A204.1 (cell line): ENCODE measurements at regions not wholly inside any gene's neighbourhood (a gene's known extent, or its start where the extent isn't known, plus 50 kb on each side); places are given as distances from the start of the nearest gene placed in this dataset.

Experiments used
- FAIRE-seq: peaks from 2 replicates; lab custom pipeline; 2012; peaks lifted over from hg19 to GRCh38; lab: Jason Lieb, UNC

DNA sequence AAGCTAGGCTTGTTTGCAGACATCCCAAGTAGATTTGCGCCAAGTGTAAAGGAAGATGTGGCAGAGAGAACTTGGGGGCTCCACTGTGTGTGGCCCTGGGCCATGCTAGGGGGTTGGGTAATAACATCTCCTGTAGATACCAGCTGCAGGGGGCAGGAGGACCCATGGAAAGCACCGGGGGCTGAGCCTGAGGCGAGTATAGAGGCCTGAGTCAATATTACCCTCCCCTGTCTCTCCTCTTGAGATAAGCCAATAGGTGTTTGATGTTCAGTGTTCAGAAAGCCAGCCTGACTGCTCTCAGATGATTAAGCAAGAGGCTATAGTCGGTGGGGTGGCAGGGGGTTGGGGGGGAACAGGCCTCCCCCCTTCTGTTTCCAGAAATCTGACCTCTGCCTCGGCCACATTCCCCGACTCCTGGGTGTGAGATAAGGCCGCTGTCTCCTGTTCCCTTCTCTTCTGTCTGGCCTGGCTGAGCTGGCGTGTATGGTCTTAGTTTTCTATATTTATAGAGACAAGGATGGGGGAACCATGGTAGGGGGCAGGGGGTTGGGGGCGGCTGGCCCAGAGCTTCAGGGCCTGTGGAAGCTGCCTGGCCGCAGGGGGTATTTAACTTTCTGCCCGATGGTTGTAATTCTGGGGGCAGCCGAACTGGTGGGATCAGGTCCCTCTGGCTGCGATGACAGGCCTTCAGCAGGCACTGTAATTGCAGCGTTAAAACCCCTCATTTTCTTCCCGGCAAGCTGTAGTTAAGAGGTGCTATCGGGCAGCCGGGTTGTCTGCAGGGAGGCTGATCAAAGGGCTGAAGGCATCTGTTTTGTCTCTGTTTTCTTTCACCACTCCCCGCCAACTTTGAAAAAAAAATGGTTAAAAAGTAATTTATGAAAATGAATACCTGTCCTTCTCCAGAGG lies 292.0 kb downstream of the NSG2 start:
- no peak for FAIRE-seq

DNA sequence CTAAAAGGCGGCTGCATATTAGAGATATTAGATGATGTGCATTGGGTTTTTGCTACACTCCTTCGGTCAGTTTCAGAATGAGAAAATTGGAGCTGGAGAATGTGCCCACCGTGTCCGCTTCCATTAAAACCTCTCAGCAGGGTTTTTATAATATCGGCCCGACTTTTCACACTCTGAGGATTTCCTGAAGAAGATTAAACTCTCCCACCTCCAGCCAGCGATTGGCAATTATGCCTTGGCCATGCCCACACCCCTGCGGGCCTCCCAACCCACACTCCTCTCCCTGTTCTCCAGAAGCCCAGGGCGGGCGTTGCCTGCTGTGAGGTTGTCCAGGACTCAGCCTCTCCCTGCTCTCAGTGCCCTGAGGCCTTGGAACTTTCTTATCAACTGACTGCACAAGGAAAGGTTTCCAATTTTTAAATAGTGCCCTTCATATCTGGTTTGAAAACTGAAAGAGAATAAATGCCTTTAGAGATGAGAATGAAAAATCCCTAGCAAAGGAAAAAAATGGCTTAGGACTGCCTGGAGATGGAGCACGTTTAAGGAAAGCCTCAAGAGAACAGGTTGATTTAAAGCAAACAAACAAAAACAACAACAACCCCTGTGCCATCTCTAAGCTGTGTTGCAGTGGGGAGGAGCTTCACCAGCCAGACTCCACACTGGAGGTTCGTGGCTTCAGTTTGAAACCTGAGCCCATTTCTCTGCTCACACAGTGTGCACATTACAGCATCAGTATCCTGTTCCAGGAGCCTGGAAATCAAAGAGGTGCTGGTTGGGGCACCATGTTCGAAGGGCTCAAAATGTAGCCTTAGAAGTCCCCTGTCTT lies 292.9 kb downstream of the NSG2 start:
- FAIRE-seq = no peak

DNA sequence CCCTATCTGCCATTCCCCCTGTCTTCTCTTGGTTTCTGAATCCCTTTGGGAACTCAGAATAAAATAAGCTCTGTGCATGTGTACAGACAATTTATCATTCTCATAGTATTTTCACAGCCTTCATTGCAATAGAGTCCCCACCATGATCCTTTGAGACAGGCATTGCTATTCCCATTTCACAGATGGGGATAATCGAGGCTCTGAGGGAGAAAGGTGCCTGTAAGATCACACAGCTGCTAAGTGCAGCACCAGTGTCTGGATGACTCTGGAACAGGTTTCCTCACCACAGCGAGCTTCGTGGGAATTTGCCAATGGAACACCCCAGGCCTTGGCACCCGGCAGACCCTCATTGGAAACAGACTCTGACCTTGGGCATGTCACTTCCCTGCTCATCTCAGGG lies 293.6 kb downstream of the NSG2 start:
- no peak for FAIRE-seq

DNA sequence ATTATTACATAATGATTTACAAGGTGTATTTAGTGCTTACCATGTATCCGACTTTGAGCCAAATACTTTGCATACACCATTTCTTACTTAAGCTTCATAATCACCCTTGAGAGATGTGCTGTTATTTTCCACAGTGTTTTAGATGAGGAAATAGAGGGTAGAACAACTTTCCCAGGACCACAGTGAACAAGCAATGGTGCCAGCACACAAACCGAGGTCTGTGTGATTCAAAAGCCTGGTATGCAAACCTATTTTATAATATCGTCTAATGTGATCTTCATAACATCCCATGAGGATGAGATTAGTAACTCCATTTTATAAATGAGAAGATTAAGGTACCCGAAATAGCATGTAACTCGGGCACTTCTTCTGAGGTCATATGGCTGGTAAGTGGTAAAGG lies 294.7 kb downstream of the NSG2 start:
- FAIRE-seq = no peak

DNA sequence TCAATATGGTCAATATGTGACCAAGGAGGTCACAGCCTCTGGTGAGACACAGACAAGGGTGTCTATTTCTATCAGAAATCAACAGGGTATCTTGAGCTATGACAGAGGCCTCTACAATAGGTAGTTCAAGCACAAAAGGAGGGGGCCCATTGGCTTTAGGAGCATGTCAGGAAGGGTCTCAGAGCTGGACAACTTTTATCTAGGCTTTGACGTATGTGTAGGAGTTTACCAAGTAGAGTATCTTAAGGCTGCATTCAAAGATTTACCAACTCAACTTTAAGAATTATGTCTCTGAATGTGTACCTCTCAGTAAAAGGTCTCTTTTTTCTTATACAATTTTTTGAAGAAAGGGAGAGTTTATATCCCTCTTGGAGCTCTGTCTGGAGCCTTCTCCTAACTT lies 297.2 kb downstream of the NSG2 start:
- FAIRE-seq = no peak

DNA sequence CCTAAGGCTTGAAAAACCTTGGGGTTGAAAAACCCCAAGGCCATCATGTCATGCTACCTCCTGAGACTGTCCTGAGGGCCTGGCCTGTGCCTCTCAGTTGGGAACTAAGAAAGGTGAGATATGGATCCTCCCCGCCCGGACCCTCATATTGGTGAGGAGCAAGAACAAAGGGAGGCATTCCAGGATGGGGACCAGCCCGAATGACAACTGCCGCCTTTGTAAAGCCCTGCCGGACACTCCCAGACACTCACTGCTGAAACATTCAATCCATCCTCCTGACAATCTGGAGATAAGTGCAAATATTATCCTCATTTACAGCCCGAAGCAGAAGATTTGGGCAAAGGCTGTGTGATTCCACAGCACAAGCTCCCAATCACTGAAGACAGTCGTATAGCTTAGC lies 298.3 kb downstream of the NSG2 start:
- no peak for FAIRE-seq

DNA sequence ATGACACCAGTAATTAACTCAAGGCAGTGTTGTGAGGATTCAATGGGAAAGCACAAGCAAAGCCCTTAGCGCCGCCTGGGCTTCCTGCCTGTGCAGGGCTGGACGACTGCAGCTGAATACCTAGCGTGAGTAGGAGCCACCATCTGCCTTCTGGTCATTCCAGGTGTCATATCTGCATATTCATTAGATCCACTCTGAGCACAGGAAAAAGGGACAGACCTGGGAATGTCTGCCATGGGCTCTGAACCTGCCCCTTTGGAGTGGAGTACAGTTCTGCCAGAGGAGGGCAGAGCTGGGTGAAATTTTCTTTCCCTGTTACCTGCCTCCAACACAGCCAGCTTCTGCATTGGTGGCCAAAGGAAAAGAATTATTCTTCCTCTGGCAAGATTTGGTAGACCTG lies 298.8 kb downstream of the NSG2 start:
- no peak for FAIRE-seq

DNA sequence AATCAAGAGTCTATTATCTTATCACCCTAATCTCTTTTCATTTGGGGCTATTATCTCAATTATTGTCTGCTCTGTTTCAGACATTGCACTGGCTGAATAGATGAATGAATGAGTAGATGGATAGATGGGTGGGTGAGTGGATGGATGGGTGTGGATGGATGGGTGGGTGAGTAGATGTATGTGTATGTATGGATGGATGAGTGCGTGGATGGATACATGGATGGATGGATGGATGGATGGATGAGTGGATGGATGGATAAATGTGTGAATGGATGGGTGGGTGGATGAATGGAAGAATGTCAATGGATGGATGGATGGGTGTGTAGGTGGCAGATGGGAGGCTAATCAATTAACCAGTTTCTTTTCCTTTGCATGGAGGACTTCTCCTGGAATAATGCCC lies 301.7 kb downstream of the NSG2 start:
- FAIRE-seq = no peak

DNA sequence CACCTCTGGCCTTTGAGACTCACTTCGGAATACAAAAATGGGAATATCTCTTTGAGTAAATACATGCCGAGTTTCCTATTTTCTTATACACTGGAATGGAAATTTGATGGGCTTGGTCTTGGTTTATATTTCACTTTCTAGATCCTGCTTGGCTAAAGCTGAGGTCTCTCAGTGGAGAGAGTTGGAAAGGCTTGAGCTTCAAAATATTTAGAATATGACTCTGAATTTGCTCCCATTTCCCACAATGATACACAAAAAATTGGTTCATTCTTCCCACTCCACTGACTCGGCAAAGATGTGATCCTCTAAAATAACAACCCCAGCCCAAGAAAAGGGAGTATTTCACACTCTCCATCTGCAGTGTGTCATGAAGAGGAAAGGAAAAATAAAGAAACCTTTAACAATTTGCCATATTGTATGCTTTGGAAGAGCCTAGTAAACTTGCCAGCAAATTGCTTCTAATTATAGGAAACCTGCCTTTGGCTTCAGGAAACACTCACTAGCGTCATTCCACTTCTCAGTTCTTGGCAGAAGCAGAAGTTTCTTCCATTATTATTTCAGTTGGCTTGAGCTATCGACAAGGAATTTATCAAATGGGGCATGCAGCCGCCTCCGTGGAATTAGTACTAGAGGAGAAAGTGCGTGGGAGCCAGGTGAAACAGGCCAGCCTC lies 302.9 kb downstream of the NSG2 start:
- no peak for FAIRE-seq

DNA sequence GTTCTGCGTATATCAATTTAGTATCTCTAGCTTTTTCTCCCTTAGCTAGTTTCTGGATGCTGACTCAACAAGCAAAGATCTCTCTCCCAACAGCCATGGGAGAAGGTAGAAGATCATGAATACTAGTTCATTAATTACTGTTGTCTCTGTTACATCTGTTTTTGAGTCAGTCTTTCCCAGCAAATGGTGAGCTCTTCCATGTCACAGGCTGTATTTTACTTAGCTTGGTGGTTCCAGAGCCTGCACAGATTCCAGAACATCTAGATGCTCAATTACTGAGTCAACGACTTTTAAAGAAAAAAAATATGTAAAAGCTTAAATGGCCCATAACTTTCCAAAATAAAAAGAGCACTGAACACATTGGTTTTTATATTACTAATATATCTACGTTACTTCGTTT lies 307.2 kb downstream of the NSG2 start:
- no peak for FAIRE-seq

DNA sequence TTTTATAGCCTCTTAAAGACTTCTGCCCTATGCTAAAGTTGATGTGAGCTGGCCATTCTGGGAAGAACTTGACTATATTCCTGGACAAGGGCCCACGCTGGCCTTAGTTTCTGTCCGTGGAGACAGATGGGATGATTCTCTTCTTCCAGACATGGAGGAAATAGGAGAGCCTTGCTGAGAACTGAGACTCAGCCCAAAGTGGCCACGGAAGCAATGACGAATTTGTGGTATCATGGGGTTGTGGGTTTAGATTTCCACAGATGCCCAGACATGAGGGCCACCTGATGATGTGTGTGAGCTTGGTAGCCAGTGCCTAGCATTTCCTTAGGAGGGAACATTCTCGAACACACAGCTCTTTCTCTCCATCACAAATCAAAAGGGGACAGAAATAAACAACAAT lies 309.1 kb downstream of the NSG2 start:
- no peak for FAIRE-seq

DNA sequence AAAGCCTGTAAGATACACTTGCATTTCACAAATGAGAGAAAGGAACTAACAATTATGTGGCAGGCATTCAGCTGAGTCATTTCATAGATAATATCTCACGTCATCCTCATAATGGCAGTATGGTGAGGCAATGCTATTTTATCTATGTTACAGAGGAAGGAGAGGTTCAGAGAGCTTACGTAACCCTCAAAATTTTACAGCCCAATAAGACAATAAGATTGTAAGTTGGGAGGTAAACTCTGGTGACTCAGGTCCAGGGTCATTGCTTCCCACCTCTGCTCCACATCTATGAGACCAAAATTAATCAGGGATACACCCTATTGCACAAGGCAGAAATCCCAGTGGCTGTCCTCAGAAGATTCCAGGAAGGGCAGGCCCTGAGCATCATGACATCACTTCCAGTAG lies 309.7 kb downstream of the NSG2 start:
- no peak for FAIRE-seq

DNA sequence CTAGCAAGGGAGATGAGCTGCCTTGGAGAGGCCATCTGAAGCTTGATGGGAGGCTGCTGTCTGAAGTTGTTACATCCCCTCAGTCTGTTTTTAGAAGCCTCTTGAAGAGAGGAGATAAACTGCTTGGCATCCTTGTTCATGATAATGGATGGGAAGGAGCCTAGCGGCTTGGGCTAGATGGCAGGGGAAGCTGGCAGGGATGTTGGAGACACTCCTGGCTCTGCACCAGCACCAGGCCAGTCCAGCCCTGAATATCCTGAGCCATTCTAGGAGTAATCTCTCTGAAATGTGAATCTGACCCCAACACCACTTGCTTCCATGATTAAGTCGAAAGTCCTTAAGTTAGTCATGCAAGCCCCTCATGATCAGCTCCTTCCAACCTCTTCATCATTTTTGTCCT lies 310.5 kb downstream of the NSG2 start:
- no peak for FAIRE-seq

DNA sequence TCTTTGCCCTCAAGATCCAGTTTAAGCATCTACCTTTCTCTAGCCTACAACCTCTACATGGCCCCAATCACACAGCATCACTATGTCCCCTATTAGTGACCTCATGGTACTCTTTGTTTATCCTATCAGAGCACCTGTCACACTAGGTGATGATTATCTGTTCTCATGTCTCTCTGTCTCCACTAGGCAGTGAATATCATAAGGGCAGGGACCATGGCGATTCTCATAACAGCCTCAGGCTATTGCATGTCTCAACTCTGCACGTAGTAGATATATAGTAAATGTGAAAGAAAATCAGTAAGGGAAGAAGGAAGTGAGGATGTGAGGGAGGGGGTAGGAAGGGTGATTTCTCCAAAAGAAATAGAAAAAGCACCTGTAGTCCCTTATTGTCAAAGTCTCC lies 311.0 kb downstream of the NSG2 start:
- no peak for FAIRE-seq

DNA sequence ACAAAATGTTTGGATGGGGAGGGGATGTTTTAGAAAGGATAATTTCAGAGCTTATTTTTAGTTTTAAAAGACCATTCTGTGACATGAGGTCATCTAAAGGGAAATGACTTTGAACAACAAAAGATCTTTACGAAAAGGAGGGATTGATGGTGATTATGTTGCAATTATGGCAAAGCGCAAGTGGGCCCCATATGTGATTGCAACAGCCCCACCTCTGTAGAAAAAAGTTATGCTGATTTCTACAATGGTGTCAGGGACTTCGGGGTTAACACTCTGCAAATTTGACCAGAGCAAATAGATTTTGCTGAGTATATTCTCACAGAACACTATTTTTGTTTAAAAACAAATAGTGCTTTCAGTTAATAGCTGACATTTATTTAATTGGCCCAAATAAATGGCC lies 312.8 kb downstream of the NSG2 start:
- no peak for FAIRE-seq

DNA sequence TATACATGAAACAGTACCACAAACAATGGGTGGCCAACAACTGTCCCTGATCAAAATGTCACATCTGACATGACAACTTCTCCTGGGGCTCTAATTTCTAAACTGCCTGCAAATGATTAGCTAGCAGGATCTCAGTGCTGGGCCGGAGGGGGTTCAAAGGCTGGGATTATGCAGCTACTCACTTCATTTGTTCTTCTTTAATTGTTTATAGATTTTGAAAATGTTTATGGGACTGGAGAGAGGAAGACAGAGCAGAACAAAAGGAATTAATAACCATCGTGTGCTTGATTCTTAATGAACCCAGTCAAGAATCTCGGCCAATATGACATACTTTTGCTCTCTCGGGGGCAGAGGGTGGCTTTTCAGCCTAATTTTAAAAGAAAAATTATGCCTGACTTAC lies 313.6 kb downstream of the NSG2 start:
- FAIRE-seq = no peak

DNA sequence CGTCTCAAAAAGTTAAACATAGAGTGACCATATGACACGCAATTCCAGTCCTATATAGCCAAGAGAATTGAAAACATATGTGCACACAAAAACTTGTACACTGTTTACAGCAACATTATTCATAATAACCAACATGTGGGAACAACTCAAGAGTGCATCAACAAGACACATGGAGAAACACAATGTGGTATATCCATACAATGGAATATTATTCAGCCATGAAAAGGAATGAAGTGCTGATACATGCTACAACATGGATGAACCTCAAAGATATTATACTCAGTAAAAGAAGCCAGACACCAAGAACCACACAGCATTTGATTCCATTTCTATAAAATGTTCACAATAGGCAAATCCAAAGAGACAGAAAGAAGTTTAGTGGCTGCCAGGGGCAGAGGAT lies 317.0 kb downstream of the NSG2 start:
- no peak for FAIRE-seq

DNA sequence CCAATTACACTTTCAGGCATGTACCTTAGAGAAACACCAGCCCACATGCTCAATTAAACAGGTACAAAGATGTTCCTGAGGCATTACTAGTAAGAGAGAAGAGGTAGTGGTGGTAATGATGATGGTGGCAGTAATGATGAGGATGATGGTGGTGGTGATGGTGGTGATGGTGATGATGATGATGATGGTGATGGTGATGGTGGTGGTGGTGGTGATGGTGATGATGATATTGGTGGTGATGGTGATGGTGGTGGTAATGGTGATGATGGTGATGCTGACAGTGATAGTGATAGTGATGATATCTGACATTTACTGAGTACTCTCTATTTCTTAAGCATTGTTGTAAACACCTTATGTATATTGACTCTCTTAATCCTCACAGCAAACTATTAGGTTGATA lies 318.4 kb downstream of the NSG2 start:
- FAIRE-seq = no peak

DNA sequence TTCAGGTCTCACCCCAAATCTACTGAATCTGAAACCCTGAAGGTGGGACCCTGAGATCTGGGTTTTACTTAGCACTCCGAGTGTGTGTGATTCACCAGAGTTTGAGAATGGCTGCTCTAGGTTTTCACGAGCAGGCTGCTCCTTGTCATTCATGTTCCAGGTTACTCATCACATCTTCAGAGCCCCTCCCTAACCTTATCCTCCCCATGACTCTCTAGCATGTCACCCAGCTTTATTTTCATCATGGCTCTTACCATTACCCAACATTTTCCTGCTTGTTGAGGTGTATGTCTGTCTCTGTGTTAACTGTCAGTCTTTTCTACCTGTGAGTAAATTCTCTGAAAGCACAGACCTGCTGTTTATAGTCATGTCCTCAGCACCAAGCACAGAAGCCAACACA lies 319.2 kb downstream of the NSG2 start:
- FAIRE-seq = no peak

DNA sequence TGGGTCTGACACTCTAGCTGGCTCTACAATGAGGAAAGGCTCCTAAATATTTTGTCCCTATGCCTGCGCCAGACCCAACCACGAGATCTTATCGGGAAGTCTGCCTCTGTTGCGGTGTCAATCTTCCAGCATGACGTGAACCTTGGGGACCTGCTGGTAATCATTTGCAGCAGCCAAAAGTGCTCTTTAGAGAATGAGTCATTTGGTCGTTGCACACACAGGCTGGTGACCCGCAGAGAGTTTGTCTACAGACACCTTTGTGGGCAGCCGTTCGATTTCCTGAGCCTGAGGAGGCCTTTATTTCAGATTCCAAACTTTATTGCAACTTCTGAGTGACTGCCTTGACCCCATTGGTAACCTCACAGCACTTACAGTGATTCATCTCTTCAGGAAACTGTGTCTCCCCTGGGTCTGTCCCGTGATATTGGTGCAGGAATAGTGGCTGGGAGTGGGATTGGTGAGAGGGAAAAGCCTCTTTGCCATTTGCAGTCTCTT lies 326.1 kb downstream of the NSG2 start:
- no peak for FAIRE-seq

DNA sequence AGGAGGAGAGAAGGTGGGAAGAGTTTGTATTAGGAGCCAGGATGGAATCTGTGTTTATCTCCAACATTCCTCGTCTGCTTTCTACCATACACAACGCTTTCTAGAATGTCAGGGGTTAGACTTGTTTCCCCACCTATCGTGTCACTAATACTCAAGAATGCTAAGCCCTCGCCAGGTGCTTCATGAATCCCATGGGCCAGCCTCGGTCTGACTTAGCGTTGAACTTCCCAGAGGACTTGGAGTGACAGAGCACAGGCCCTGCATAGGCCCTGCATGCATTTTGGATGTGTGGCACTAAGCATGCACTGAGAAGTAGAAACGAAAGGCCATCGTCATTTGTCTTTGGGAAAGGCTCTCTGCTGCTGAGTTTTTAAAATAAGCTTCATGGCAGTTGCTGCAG lies 328.7 kb downstream of the NSG2 start:
- FAIRE-seq = no peak

DNA sequence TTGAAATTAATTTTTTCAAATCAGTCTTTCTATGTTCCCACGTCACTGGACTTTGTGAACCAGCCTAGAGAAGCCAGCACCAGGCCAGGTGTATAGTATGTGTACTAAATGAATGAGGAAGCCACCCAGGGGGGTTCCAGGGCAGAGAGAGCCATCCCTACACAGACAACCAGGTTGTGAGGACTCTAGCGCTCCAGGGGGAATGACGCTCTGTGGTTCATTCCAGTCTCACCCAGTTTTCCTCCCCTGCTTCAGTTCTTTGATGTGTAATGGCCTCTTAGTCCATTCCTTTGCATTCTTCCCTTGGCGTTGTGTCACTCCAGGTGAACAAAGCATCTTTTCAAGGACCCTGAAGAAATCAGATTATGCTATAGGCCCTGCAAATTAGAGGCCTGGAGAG lies 330.6 kb downstream of the NSG2 start:
- FAIRE-seq = no peak
